NCI-H2107 (cell line): ENCODE measurements at regions not wholly inside any gene's neighbourhood (a gene's known extent, or its start where the extent isn't known, plus 50 kb on each side); places are given as distances from the start of the nearest gene placed in this dataset.

Experiments
- DNase-seq: peaks from one replicate; lab custom pipeline; 2025; lab: John Stamatoyannopoulos, UW

GRCh38 chr21:43348170-43348766 is 78.7 kb downstream of the SIK1 start:
- no peak for DNase-seq

DNA sequence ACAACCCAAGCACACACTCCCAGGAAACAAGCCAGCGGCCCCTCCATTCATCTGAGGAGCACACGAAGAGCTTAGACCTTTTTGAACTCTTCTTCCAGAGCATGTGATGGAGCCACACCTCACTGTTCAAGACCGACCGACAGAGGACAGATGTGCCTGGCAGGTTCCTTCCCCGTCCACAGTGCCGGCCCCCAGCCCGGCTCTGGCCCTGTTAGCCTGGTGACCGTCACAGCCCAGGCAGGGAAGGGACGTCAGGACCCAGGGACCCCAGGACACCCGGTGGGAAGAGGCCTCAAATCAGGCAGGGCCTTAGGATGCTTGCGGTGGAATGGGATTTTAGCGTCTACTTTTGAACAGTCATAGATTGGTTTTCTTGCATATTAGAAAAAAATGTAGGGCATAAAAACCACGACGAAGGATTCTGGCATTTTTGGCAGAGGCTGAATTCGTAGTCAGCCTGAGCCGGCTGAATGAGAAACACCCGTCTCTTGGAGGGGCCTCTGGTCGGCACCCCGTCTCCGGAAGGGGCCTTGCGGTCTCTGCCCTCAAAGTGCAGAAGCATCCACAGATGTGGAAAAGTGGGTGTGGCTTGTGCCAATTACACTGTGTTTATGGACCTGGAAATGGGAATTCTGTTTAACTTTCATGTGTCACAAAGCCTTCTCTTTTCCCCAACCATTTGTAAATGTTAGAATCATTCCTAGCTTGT is 79.3 kb downstream of the SIK1 start:
- DNase-seq: no peak

DNA sequence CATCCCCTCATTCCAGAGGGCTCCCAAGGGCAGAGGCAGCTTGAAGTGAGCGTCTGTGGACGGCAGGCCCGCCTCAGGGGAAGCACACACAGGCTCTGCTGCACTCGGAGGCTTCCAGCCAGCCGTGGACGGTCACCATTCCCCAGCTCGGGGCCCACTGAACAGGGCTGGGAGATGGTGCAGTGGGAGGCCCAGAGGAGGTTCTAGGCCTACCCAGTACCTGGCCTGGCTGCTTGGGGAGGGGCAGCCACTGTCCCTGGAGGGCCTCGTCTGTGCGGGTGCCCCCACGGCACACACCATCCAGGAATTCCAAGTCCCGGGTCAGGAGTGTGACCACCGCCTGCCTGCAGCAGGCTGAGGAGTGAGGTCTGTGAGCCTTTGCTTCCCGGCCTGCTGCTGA is 80.4 kb downstream of the SIK1 start:
- no peak for DNase-seq

- DNase-seq: no peak
Measured at GRCh38 chr21:43345746-43346409, 81.1 kb downstream of the SIK1 start.

GRCh38 chr21:43345046-43345745 is 81.7 kb downstream of the SIK1 start:
- DNase-seq: no peak

- DNase-seq: no peak
Measured at GRCh38 chr21:43343992-43344886, 82.7 kb downstream of the SIK1 start.

DNA sequence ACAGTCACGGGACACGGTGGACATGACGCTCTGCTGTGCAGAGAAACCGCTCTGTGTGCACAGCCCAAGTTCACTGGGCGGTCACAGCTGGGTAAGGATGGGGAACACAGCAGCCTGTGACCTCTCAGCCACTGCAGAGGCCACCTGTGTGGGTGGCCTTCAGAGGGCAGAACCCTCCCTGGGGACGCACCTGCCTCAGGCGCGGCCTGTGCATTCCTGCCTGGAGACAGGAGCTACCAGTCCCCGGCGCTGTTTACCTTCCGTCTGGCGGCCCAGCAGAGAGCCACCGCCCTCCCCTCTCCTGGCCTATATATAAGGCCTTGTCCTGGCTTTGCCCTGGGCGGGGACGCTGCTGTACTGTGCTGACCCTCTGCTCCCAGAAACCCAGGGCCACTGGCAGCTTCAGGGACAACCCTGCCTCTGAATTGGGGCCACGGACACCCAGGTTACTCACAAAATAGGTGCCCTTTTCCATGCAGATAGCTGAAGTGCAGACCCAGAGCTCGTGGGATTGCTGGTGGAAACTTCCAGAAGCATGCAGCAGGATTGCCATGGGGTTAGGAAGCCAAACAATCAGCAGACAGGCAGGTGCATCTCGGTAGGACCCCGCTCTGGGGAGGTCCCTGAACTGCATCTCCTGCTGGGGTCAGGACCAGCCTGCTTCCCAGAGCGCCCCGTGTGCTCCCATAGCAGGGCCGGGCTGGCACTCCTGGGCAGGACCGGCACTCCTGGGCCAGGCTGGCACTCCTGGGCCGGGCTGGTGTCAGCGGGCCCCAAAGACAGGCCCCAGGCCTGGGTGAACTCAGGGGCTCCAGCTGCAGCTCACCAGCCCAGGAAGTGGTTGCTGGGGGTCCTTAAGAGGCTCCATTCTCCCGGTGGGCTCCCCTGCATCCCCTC is 83.6 kb downstream of the SIK1 start:
- no peak for DNase-seq

- DNase-seq: no peak
Measured at GRCh38 chr21:43342301-43342881, 84.5 kb downstream of the SIK1 start.

- DNase-seq: no peak
Measured at GRCh38 chr21:43341378-43342161, 85.4 kb downstream of the SIK1 start.

DNA sequence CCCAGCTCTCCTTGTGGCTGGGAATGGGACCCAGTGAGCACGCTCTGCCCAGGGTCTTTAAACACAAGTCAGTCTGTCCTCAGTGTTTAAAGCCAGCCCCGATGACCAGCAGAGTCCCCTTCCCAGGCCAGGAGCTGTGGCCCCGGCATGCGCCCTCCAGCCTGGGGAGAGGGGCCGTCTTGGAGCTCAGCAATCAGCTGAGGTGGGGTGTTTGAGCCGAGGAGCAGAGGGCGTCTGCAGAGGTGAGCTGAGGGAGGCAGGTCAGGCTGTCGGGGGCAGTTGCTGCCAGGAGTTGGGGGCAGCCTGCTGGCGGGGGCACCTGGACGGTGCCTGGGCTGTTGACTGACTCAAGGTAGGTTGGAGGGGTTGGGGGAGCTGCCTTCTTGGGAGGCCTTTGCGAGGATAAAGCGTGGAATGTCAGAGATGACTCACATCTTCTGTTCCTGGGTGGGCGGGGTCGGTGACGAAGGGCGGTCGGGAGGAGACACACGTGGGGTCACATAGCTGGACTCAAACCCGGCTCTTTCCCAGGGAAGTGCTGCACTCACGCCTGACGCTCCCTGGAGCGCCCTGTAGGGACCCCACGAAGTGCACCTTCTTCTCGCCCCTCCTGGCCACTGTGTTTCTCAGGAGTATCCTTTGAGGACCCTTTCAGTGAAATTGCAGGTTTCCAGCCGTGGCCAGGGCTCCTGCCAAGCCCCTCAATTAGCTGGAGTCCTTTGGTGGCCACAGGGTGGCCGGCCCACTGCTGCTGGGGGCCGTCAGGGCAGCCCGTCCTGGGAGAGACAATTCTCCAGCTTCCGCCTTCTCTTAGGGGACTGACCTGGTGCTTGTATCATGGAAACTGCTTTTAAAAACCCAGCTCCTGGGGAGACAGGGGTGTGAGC is 86.2 kb downstream of the SIK1 start:
- DNase-seq: no peak

GRCh38 chr21:43339668-43340067 is 87.3 kb downstream of the SIK1 start:
- no peak for DNase-seq

DNA sequence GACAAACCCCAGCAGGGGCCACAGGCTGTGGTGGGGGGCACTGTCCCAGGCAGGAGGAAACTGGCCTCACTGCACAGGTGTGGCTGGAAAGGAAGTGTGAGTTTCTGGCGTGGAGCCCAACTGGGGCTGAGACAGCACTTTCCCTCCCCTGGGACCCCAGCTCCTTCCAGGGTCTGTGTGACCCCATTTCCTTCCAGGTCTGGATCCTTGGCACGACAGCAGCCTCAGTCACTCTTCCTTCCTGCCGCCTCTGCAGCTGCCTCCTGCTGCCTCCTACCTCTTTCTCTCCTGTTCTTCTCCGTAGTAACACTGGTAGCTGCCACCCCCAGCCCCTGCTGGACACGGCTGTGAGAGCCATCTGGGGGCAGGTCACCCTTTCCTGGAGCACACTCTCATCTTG is 88.0 kb downstream of the SIK1 start:
- DNase-seq: no peak

- no peak for DNase-seq
Measured at GRCh38 chr21:43337901-43338655, 88.9 kb downstream of the SIK1 start.

- DNase-seq: no peak
Measured at GRCh38 chr21:43335119-43335518, 91.8 kb downstream of the SIK1 start.

DNA sequence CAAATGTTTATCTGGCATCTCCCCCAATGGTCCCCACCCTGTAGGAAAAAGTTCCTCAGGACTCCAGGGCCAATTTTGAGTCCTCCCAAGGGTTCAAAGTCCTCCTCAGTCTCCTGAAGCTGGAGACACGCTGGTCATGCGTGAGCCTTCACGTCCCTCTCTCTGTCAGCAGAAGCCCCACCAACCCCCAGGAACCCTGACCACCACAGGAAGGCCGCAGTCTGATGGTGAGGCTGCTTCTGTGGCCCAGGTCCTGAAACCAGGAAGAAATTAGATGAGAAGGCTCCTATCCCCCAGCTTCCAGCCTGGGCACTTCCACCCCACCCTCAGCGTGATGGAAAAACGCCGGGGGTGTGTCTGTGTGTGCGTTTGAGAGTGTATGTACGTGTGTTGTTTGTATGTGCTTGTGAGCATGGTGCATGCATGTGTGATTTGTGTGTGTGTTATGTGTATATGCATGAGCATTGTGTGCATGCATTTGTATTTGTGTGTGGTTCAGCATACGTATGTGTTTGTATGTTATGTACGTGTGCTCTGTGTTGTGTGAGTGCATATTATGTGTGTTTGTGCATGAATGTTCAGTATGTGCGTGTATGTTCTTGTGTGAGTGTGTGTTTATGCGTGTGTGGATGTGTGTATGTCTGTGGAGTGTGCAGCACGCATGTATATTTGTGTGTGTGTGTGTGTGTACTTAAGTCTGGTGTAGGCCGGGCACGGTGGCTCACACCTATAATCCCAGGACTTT is 92.5 kb downstream of the SIK1 start:
- DNase-seq: no peak

DNA sequence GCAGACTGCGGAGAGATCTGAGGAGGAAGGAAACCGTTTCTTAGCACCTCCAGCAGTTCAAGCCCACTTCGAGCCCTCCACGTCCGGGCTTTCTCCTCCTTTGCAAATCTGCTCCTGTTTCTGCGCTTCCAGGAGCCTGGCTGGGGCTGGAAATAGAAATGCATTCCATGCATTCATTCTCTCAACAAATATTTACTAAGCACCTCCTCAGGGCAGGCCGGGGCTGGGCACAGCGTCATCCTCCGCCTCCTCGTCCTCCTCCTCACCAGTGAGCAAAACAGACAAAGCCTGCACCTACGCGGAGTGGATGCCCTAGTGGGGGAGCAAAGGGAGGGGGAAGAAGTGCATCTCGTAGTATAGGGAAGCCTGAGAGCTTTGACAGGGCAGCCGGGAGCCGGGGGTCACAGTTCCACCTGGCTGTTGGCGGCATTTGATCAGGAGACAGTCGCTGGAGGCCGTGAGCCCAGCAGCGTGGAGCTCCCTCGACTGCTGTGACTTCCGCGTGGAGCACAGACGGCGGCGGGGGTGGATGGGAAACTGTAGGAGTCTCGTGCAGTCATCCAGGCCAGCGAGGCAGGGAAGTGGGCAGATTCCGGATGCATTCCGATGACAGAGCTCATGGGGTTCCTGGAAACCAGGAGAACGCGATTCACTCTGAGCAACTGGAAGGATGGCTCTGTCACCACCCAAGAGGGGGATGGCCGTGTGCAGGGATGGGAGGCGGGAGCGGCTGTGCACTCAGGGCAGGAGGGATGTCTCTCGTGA is 93.5 kb downstream of the SIK1 start:
- DNase-seq: no peak
